Activated naive CD8-positive, alpha-beta T cell treated with anti-CD3 and anti-CD28 coated beads, Interleukin-2, amount 50 U/mL, for 24 hours (primary cell): ENCODE measurements at regions not wholly inside any gene's neighbourhood (a gene's known extent, or its start where the extent isn't known, plus 50 kb on each side); places are given as distances from the start of the nearest gene placed in this dataset.

ENCODE experiments used
- ATAC-seq: fragments of 150-1000 bp; cut with Tn5 transposase; one replicate; pipeline ENCODE4 v1.10.0; 2021
- DNase-seq: peaks from one replicate; pipeline ENCODE4 v3.0.0; 2021
- H3K27ac Mint-ChIP-seq: one replicate; pipeline ENCODE4 v1.8.0; 2021; ENCODE audit warnings: mild to moderate bottlenecking, mixed read lengths
- H3K27me3 Mint-ChIP-seq: one replicate; pipeline ENCODE4 v1.8.0; 2021; ENCODE audit warnings: mixed read lengths
- H3K36me3 Mint-ChIP-seq: one replicate; pipeline ENCODE4 v1.8.0; 2021; ENCODE audit warnings: low read depth, mixed read lengths
- H3K4me1 Mint-ChIP-seq: one replicate; pipeline ENCODE4 v1.8.0; 2021; ENCODE audit warnings: mixed read lengths
- H3K4me3 Mint-ChIP-seq: one replicate; pipeline ENCODE4 v1.8.0; 2021; ENCODE audit warnings: mild to moderate bottlenecking, moderate library complexity, mixed read lengths
- H3K9me3 Mint-ChIP-seq: one replicate; pipeline ENCODE4 v1.8.0; 2021; ENCODE audit warnings: mixed read lengths

DNA sequence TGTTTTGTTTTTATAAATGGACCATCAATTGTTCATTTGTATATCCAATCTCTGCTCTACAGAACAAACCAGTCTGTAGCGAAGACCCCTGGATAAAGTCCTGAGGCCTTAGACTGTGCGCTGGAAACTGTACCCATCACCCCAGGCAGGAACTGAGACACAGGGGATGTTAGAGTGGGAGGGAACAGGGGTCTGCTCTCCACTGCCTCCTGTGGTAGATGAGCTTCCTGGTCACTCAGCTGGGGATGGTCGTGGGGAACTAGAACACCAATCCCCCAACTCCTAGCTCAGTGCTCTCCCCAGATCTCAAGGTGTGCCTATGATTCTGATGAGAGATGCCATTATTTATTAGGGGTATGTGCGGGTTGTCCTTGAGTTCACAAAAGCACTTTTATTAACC lies 340.2 kb upstream of the IGF1R start:
- Mint-ChIP-seq H3K27me3 (peaks cover 12% of the 10 kb centered on the region), H3K36me3 (no peaks in the 10 kb centered on the region), H3K4me1 (no peaks in the 10 kb centered on the region), H3K27ac (no peak overlapping the region), H3K9me3 (no peaks in the 10 kb centered on the region), H3K4me3 (no peak overlapping the region)
- DNase-seq (no peak), ATAC-seq (no peak)

GRCh38 chr15:98311566-98312188 lies 336.7 kb upstream of the IGF1R start:
- H3K27me3 Mint-ChIP-seq, result peaks cover 9% of the 10 kb centered on the region
- H3K27ac Mint-ChIP-seq, result no peak overlapping the region
- H3K4me1 Mint-ChIP-seq, result no peaks in the 10 kb centered on the region
- no peak for ATAC-seq
- DNase-seq, result peak; percentile 76
- H3K9me3 Mint-ChIP-seq, result no peaks in the 10 kb centered on the region
- no peaks in the 10 kb centered on the region for H3K36me3 Mint-ChIP-seq
- no peak overlapping the region for H3K4me3 Mint-ChIP-seq

DNA sequence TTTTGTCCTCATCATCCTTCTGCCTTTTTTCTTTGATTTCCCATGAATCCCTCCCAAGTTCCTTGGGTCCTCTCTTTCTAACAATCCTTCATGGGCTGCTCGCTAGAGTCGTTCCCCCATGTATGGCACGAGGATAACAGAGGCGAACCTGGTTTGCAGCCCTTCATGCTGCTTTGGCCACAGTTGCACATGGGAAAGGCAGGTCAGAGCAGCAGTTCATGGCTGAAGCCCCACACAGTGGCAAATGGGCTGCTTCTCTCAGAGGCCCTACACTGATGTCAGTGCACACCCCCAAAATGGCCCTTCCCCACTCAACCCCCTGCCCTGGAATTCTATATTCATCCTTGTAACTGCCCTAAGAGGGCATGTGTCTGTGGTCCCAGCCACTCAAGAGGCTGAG lies 335.4 kb upstream of the IGF1R start:
- Mint-ChIP-seq H3K4me3 (no peak overlapping the region), H3K4me1 (no peaks in the 10 kb centered on the region), H3K36me3 (no peaks in the 10 kb centered on the region), H3K27me3 (peaks cover 9% of the 10 kb centered on the region), H3K27ac (no peak overlapping the region), H3K9me3 (no peaks in the 10 kb centered on the region)
- ATAC-seq, result no peak
- DNase-seq, result no peak

DNA sequence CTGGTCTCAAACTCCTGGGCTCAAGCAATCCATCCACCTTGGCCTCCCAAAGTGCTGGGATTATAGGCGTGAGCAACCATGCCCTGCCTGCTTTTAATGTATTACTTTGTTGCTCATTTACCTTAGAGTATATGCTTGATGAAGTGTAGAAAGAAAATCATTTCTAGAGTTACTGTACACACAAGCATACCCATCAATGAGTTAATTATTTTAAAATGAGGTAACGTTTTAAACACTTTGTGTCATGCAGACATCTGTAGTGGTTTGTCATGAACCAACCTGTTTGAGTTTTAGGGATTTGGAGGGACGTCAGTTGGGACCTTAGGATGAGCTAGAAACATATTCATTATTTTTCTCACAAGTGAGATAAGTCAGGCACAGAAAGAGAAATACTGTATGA lies 332.4 kb upstream of the IGF1R start:
- H3K4me3 Mint-ChIP-seq, result no peak overlapping the region
- H3K27ac Mint-ChIP-seq, result no peak overlapping the region
- peaks cover 1% of the 10 kb centered on the region for H3K27me3 Mint-ChIP-seq
- H3K4me1 Mint-ChIP-seq, result no peaks in the 10 kb centered on the region
- no peaks in the 10 kb centered on the region for H3K36me3 Mint-ChIP-seq
- peaks cover 4% of the 10 kb centered on the region for H3K9me3 Mint-ChIP-seq
- ATAC-seq (no peak), DNase-seq (no peak)

GRCh38 chr15:98321896-98322295 lies 326.4 kb upstream of the IGF1R start:
- Mint-ChIP-seq H3K36me3 (no peaks in the 10 kb centered on the region), H3K27me3 (peaks cover 2% of the 10 kb centered on the region), H3K4me1 (no peaks in the 10 kb centered on the region), H3K27ac (no peak overlapping the region), H3K4me3 (no peak overlapping the region), H3K9me3 (peaks cover 17% of the 10 kb centered on the region)
- no peak for DNase-seq
- ATAC-seq, result no peak

DNA sequence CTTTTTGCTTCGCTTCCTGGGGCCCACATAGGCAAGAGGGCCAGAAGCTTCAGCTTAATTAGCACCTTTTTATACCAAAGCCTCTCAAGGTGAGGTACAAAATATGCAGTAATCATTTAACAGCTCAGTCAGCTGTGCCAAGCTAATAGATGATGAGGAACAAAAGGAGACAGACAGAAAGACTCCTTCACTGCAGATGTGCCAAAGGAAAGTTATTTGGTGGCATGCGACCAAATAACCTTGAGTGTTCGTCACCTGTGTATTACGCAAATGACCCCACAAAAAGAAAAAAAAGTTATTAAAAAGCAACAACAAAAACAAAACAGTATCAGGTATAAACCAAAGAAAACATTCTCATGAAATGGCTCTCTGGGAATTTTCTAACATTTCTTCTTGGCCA lies 325.8 kb upstream of the IGF1R start:
- Mint-ChIP-seq H3K4me1 (no peaks in the 10 kb centered on the region), H3K36me3 (no peaks in the 10 kb centered on the region), H3K27ac (no peak overlapping the region), H3K27me3 (peaks cover 2% of the 10 kb centered on the region), H3K4me3 (no peak overlapping the region), H3K9me3 (peaks cover 17% of the 10 kb centered on the region)
- no peak for ATAC-seq
- no peak for DNase-seq

DNA sequence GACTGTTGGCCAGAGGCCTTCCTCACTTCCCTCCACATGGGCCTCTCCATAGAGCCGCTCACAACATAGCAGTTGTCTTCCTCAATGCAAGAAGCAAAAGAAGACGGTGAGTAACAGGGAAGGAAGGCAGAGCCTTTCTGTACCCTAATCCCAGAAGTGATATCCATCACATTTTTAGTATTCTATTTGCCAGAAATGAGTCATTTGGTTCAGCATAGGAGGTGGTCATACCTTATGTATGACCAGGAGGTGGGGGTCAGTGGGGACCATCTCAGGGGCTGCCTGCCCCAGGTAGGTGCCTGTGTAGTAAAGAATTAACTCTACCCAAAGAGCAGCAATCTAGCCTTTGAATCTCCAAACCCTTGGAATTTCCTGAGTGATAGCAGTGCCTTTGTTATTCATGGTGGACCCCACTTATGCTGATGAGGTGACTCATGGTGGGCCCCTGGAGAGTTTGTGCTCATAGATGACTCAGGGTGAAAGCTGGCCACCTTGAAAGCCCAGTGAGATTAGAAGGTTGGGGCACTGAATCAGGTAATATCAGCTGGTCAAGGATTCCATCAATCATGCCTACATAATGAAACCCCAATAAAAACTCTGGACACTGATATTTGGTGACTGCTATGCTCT lies 323.9 kb upstream of the IGF1R start:
- Mint-ChIP-seq H3K27ac (no peak overlapping the region), H3K27me3 (peaks cover 4% of the 10 kb centered on the region), H3K9me3 (peaks cover 13% of the 10 kb centered on the region), H3K4me3 (no peak overlapping the region), H3K4me1 (no peaks in the 10 kb centered on the region), H3K36me3 (no peaks in the 10 kb centered on the region)
- DNase-seq (no peak), ATAC-seq (no peak)

GRCh38 chr15:98326804-98327203 lies 321.5 kb upstream of the IGF1R start:
- Mint-ChIP-seq H3K27ac (no peak overlapping the region), H3K4me3 (no peak overlapping the region), H3K9me3 (peaks cover 13% of the 10 kb centered on the region), H3K36me3 (no peaks in the 10 kb centered on the region), H3K4me1 (no peaks in the 10 kb centered on the region), H3K27me3 (peaks cover 4% of the 10 kb centered on the region)
- no peak for DNase-seq
- ATAC-seq, result no peak

GRCh38 chr15:98330258-98330657 lies 318.1 kb upstream of the IGF1R start:
- Mint-ChIP-seq H3K36me3 (no peaks in the 10 kb centered on the region), H3K27ac (no peak overlapping the region), H3K4me1 (no peaks in the 10 kb centered on the region), H3K27me3 (peaks cover 10% of the 10 kb centered on the region), H3K9me3 (peaks cover 9% of the 10 kb centered on the region), H3K4me3 (no peak overlapping the region)
- DNase-seq (no peak), ATAC-seq (no peak)

GRCh38 chr15:98330692-98331435 lies 317.5 kb upstream of the IGF1R start:
- ATAC-seq, result no peak
- no peak for DNase-seq
- Mint-ChIP-seq H3K4me3 (no peak overlapping the region), H3K27ac (no peak overlapping the region), H3K27me3 (peaks cover 16% of the 10 kb centered on the region), H3K36me3 (no peaks in the 10 kb centered on the region), H3K4me1 (no peaks in the 10 kb centered on the region), H3K9me3 (peaks cover 3% of the 10 kb centered on the region)

DNA sequence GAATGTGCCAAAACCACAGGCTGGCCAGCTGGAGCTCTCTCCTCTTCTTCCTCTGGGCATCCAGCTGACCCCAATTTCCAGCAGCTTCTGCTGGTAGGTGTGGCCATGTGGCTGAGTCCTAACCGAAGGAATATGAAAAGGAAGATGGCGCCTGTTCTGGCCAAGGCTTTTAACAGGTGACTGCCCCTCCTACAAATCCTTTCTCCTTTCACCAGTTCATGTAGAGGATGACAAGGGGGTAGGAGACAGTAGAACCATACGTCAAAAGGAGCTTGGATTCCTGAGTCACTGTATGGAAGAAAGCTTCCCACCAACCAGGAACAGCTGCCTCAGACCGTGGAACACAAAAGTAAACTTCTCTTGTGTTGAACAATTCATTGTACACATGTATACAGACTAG lies 316.7 kb upstream of the IGF1R start:
- no peaks in the 10 kb centered on the region for H3K4me1 Mint-ChIP-seq
- no peak for ATAC-seq

DNA sequence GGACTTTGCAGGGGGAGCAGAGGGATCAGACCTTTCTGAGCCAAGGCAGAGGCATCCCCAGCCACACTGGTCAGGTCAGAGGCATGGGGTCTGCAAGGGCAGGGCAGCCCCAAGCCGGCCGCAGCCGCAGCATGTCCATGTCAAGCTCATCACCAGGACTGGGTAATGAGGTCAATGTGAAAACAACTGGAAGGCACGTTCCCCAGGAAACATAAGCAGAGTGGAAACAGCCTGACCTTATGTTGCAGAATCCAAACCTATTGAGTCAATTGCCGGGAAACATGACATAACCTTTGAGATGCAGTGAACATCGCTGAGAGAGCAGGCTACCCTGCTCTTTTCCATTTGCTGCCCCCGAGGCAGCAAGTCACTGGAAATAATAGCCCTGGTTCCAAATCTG lies 315.1 kb upstream of the IGF1R start:
- no peak for ATAC-seq
- DNase-seq, result no peak
- Mint-ChIP-seq H3K4me3 (no peak overlapping the region), H3K9me3 (no peaks in the 10 kb centered on the region), H3K27ac (no peak overlapping the region), H3K27me3 (peaks cover 15% of the 10 kb centered on the region), H3K36me3 (no peaks in the 10 kb centered on the region), H3K4me1 (no peaks in the 10 kb centered on the region)

More for the DNA sequence above, 316.7 kb upstream of the IGF1R start:
- no peaks in the 10 kb centered on the region for H3K36me3 Mint-ChIP-seq
- H3K27ac Mint-ChIP-seq, result no peak overlapping the region
- peaks cover 17% of the 10 kb centered on the region for H3K27me3 Mint-ChIP-seq
- H3K9me3 Mint-ChIP-seq, result no peaks in the 10 kb centered on the region
- DNase-seq, result no peak
- H3K4me3 Mint-ChIP-seq, result no peak overlapping the region

DNA sequence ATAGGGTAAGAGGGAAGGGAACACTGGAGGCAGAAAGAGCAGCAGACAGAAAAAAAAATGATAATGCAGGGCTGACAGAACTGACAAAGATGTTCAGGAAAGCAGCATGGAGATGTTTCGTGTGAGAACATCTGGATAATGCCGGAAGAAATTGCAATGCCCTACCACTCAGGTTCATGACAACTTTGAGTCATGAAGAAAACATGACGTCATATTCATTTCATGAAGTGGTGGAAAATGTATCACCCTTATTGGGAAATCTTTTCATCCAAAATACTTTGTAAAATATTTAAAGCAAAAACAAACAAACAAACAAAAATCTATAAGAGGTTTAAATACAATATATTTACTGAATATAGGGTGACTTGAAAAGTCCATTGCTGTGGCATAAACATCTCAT lies 305.4 kb upstream of the IGF1R start:
- no peak overlapping the region for H3K27ac Mint-ChIP-seq

DNA sequence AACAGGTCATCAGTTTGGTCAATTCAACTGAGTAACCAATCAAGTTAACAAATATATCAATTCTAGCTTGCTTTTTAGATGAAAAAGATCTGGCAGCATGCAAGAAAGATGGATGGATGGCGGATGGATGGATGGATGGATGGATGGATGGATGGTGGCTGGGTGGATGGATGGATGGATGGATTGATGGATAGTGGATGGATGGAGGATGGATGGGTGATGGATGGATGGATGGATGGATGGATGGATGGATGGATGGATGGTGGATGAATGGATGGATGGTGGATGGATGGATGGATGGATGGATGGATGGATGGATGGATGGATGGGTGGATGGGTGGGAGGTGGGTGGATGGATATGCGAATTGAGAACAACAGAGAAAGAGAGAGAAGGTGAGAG lies 303.7 kb upstream of the IGF1R start:
- Mint-ChIP-seq H3K4me3 (no peak overlapping the region), H3K4me1 (no peaks in the 10 kb centered on the region), H3K9me3 (no peaks in the 10 kb centered on the region), H3K27ac (no peak overlapping the region), H3K27me3 (peaks cover 3% of the 10 kb centered on the region), H3K36me3 (no peaks in the 10 kb centered on the region)
- DNase-seq (no peak), ATAC-seq (no peak)

More for the DNA sequence above, 305.4 kb upstream of the IGF1R start:
- Mint-ChIP-seq H3K27me3 (peaks cover 6% of the 10 kb centered on the region), H3K36me3 (no peaks in the 10 kb centered on the region), H3K4me1 (no peaks in the 10 kb centered on the region), H3K9me3 (no peaks in the 10 kb centered on the region), H3K4me3 (no peak overlapping the region)
- no peak for DNase-seq
- no peak for ATAC-seq

DNA sequence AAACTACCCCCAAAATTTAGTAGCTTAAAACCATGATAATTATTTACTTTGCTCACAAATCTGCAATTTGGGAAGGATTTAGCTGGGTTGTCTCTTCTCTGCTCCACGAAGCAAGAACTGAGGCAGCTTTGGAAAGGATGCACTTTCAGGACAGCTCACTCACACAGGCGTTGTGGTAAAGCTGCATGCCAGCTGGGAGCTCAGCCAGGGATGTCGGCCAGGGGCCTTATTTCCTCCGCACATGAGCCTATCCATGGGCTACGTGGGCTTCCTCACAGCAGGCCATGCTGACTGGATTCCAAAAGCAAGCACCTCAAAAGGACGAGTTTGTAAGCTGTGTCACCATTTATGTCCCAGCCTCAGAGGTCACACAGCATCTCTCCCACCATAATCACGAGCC lies 301.3 kb upstream of the IGF1R start:
- DNase-seq (no peak), ATAC-seq (no peak)
- Mint-ChIP-seq H3K4me3 (no peak overlapping the region), H3K27me3 (peaks cover 7% of the 10 kb centered on the region), H3K9me3 (no peaks in the 10 kb centered on the region), H3K36me3 (no peaks in the 10 kb centered on the region), H3K27ac (no peak overlapping the region), H3K4me1 (no peaks in the 10 kb centered on the region)
